ENCODE measurements at regions not wholly inside any gene's neighbourhood (a gene's known extent, or its start where the extent isn't known, plus 50 kb on each side); places are given as distances from the start of the nearest gene placed in this dataset.

DNA sequence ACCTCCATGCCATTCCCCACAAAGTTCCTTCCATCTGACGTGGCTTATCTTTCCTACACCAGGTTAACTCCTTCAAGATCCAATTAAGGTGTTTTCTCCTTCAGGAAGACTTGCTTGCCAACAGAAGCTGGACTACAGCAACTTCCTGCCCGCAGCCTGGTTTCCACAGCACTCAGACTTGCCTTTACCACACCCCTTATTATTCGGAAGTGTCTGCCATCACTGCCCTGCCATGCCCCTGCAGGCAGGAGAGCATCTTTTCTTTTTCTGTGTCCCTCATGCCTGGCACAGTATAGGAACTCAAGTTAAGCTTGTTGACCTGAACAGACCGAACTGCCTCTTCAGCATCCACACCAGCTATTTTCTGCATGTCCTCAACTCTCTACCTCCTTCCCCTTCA lies 168.0 kb downstream of the FOXO1 start:
- DNase-seq = no peak
- no peaks in the 10 kb centered on the region for H3K9me3 ChIP-seq
- H3K36me3 ChIP-seq (ENCODE audit: low read depth, missing control alignments) = no peaks in the 10 kb centered on the region
- no peak overlapping the region for H3K4me3 ChIP-seq
- no peak overlapping the region for H3K27ac ChIP-seq
- H3K27me3 ChIP-seq = no peaks in the 10 kb centered on the region
- WGBS, 2 donors = 85 to 89% methylated on average over 4 of the region's 4 CpGs
- TF ChIP-seq, protein P1, sequence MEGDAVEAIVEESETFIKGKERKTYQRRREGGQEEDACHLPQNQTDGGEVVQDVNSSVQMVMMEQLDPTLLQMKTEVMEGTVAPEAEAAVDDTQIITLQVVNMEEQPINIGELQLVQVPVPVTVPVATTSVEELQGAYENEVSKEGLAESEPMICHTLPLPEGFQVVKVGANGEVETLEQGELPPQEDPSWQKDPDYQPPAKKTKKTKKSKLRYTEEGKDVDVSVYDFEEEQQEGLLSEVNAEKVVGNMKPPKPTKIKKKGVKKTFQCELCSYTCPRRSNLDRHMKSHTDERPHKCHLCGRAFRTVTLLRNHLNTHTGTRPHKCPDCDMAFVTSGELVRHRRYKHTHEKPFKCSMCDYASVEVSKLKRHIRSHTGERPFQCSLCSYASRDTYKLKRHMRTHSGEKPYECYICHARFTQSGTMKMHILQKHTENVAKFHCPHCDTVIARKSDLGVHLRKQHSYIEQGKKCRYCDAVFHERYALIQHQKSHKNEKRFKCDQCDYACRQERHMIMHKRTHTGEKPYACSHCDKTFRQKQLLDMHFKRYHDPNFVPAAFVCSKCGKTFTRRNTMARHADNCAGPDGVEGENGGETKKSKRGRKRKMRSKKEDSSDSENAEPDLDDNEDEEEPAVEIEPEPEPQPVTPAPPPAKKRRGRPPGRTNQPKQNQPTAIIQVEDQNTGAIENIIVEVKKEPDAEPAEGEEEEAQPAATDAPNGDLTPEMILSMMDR (IDR thresholded peaks at IDR 0.05) = no peak
- no peak for TF ChIP-seq POLR2A (IDR thresholded peaks at IDR 0.05)
- intact Hi-C loops (cut with DNase I; ENCODE audit: low total_unique reads) = no loop called here
- H3K4me1 ChIP-seq = no peaks in the 10 kb centered on the region

DNA sequence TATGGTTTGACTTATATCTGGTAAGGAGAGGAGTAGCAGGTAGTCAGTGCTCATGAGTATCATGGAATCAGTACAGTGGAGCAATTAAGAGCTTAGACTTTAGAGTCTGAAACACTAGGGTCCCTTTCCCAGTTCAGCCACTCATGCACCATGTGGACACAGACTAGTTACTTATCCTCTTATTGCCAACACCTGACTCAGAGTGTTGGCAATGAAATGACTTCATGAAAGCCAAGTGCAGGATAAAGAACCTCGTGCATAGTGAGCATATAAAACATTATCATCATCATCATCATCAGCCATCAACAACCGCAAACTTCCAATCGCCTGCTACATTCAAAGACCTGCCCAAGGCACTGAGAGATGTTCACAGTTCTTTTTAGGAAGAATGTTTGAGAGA lies 164.2 kb downstream of the FOXO1 start:
- H3K36me3 ChIP-seq (ENCODE audit: low read depth, missing control alignments) = no peaks in the 10 kb centered on the region
- 89 to 92% methylated on average over 3 of the region's 3 CpGs for WGBS, 2 donors
- no peaks in the 10 kb centered on the region for H3K9me3 ChIP-seq
- H3K27ac ChIP-seq = no peak overlapping the region
- no peak for DNase-seq
- no peaks in the 10 kb centered on the region for H3K27me3 ChIP-seq
- TF ChIP-seq, protein P1 (IDR thresholded peaks at IDR 0.05) = no peak
- no peak for TF ChIP-seq POLR2A (IDR thresholded peaks at IDR 0.05)
- no peaks in the 10 kb centered on the region for H3K4me1 ChIP-seq
- intact Hi-C loops (cut with DNase I; ENCODE audit: low total_unique reads) = no loop called here
- H3K4me3 ChIP-seq = no peak overlapping the region

DNA sequence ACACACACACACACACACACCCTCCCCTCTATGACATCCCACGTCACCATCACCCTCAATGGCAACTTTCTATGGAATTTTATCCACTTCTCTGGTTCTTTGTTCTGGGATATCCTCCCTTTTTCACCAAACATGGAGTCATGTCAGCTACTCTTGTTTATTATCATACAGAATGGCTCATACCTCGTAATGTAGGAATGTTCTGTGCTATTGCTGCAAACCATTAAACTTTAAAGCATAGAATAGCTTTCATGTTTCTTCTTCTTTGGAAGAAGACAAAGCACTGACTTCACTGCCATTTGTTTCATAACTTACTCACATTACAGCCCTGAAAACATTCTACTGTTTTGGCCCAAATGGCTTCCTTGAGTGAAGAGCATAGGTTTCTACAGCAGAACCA lies 163.4 kb downstream of the FOXO1 start:
- Histone ChIP-seq H3K36me3 (ENCODE audit: low read depth, missing control alignments) (no peaks in the 10 kb centered on the region), H3K27me3 (no peaks in the 10 kb centered on the region), H3K4me1 (no peaks in the 10 kb centered on the region), H3K9me3 (no peaks in the 10 kb centered on the region), H3K4me3 (no peak overlapping the region), H3K27ac (no peak overlapping the region)
- TF ChIP-seq, protein P1 (IDR thresholded peaks at IDR 0.05) = no peak
- TF ChIP-seq POLR2A (IDR thresholded peaks at IDR 0.05) = no peak
- DNase-seq = no peak
- intact Hi-C loops (cut with DNase I; ENCODE audit: low total_unique reads) = no loop called here
- 88 to 98% methylated on average over 2 of the region's 2 CpGs for WGBS, 2 donors

DNA sequence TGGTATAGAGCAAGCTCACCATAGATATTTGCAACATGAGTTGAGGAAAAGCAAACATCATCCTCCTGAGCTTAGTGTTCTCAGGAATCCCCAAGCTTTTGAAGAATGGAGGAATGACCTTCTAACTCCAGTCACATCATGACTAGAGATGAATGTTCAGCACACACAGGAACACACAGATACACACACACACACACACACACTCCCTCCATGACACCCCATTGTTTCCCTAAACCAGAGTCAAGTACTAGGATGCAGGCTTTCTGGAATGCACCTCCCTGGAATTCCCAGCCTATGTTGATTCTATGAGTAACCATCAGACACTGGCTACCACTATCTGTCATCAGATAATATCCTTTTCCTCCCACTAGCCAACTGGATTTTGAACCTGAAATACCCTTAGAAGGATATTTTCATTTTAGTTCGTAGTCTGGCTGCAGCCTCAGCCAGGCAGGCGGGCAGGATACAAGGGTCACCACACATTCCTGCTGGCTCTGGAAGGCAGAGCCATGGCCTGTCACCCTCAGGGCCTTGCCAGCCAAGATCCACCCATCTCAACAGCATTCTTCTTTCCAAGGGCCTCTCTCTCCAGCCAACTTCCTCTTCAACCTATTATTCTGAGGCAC lies 162.4 kb downstream of the FOXO1 start:
- intact Hi-C loops (cut with DNase I; ENCODE audit: low total_unique reads) = no loop called here
- WGBS, 2 donors = 87 to 95% methylated on average over 2 of the region's 2 CpGs
- no peaks in the 10 kb centered on the region for H3K9me3 ChIP-seq
- H3K27me3 ChIP-seq = no peaks in the 10 kb centered on the region
- no peak overlapping the region for H3K4me3 ChIP-seq
- no peak for DNase-seq
- TF ChIP-seq, protein P1 (IDR thresholded peaks at IDR 0.05) = no peak
- TF ChIP-seq POLR2A (IDR thresholded peaks at IDR 0.05) = no peak
- no peaks in the 10 kb centered on the region for H3K36me3 ChIP-seq (ENCODE audit: low read depth, missing control alignments)
- no peaks in the 10 kb centered on the region for H3K4me1 ChIP-seq
- no peak overlapping the region for H3K27ac ChIP-seq

DNA sequence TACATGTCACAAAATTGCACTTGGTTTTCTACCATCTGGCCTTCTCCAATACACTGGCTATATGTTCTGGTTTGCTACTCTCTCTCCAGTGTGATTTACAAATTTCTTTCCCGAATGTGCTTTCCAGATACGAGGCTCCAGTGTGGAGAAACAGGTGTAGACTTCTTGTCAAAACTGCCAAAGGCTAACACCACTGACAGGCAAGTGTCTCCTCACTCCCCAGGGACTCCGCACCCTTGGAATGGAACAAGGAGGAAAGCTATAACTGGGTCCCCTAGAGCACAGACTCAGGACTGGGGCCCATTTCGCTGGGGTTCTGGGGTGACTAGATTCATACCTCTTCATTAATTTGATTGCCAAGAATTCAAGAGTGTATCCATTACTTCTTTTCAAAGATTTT lies 161.8 kb downstream of the FOXO1 start:
- Histone ChIP-seq H3K4me3 (no peak overlapping the region), H3K27me3 (no peaks in the 10 kb centered on the region), H3K36me3 (ENCODE audit: low read depth, missing control alignments) (no peaks in the 10 kb centered on the region), H3K4me1 (no peaks in the 10 kb centered on the region), H3K9me3 (no peaks in the 10 kb centered on the region), H3K27ac (no peak overlapping the region)
- TF ChIP-seq POLR2A (IDR thresholded peaks at IDR 0.05) = no peak
- TF ChIP-seq, protein P1 (IDR thresholded peaks at IDR 0.05) = no peak
- 90 to 100% methylated on average over 4 of the region's 4 CpGs for WGBS, 2 donors
- intact Hi-C loops (cut with DNase I; ENCODE audit: low total_unique reads) = no loop called here
- no peak for DNase-seq
